ENCODE measurements at regions not wholly inside any gene's neighbourhood (a gene's known extent, or its start where the extent isn't known, plus 50 kb on each side); places are given as distances from the start of the nearest gene placed in this dataset.
"Not testable (repeated sequence)": the region's sequence is repeated elsewhere in the genome, so short reads cannot be mapped to it uniquely, and the experiment has no call there.

DNA sequence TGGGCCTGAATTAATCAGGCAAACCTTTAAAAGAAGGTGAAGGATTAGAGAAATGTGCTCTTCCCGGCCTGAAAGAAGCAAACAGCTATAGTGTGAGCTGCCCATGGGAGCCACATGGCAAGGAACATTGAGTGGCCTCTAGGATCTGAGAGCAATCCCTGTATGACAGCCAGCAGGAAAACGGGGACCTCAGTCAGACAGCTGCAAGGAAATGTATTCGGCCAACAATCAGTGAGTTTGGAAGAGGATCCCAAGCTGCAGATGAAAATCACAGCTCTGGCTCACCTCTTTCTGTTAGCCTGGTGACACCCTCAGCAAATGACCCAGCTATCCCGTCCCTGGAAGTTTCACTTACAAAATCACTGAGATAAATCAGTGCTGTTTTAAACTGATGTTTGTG, 309.2 kb downstream of the SH3GL2 start:
- H3K4me3 ChIP-seq (ENCODE audit: low read length), result no peak overlapping the region
- no peak for DNase-seq (ENCODE audit: low read depth)
- TF ChIP-seq, protein P1, sequence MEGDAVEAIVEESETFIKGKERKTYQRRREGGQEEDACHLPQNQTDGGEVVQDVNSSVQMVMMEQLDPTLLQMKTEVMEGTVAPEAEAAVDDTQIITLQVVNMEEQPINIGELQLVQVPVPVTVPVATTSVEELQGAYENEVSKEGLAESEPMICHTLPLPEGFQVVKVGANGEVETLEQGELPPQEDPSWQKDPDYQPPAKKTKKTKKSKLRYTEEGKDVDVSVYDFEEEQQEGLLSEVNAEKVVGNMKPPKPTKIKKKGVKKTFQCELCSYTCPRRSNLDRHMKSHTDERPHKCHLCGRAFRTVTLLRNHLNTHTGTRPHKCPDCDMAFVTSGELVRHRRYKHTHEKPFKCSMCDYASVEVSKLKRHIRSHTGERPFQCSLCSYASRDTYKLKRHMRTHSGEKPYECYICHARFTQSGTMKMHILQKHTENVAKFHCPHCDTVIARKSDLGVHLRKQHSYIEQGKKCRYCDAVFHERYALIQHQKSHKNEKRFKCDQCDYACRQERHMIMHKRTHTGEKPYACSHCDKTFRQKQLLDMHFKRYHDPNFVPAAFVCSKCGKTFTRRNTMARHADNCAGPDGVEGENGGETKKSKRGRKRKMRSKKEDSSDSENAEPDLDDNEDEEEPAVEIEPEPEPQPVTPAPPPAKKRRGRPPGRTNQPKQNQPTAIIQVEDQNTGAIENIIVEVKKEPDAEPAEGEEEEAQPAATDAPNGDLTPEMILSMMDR (conservative IDR thresholded peaks at IDR 0.05; ENCODE audit: low read depth, low read length), result no peak

DNA sequence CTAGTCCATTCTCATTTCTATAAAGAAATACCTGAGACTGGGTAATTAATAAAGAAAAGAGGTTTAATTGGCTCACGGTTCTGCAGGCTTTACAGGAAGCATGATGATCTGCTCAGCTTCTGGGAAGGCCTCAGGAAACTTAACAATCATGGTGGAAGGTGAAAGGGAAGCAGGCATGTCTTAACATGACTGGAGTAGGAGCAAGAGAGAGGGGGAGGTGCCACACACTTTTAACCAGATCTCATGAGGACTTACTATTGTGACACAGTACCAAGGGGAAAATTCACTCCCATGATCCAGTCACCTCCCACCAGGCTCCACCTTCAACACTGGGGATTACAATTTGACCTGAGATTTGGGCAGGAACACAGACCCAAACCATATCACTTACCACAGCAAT, 310.1 kb downstream of the SH3GL2 start:
- not testable (repeated sequence) for H3K4me3 ChIP-seq (ENCODE audit: low read length); DNase-seq (ENCODE audit: low read depth)

DNA sequence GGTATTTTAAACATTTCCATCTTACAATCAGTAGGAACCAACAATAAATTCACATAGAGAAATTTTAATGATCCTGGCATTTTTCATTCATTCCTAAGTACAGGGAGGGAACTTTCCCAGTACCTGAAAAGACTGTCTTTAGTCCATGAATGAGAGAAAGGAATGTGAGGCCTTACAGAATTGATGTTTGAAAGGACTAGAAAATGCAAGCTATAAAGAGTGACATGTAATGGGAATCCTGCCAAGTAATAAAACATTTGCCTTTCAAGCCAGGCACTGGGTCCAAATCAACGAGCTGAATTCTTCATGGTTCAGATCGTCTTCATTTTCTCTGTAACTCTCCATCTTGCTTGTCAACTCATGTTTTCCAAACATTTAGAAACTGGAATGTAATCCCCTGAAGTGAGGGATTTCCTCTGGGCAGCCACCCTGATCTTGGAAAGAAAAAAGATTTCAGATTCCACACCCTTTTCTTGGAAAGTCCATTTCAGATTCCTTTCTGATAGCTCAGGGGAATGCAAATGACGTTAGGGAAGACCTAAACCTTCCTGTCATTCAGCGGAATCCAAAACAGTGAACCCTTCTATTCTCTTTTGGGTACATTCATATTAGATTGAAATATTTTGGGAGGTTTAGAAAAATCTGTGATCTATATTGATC, 315.8 kb downstream of the SH3GL2 start:
- DNase-seq (ENCODE audit: low read depth), result no peak
- TF ChIP-seq, protein P1 (conservative IDR thresholded peaks at IDR 0.05; ENCODE audit: low read depth, low read length), result no peak
- H3K4me3 ChIP-seq (ENCODE audit: low read length), result no peak overlapping the region

DNA sequence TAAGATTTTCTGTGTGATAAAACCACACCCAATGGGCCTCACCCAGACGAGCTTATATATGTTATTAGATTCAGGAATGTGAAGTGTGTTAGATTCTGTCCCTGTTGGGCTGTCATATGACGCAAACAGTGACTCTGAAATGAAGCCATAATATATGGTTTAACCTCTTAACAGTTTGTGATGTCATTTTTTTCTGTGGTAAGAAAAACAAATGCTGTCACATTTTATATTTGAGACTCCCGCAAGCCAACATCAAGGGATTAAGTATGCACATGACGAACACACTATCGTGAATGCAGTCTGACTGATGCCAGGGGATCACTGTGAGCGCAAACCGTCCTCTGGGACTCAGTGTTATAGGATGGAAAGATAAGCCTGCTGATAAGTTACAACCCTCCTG, 321.7 kb downstream of the SH3GL2 start:
- TF ChIP-seq, protein P1 (conservative IDR thresholded peaks at IDR 0.05; ENCODE audit: low read depth, low read length), result no peak
- H3K4me3 ChIP-seq (ENCODE audit: low read length), result no peak overlapping the region
- peak; percentile 43 for DNase-seq (ENCODE audit: low read depth)

DNA sequence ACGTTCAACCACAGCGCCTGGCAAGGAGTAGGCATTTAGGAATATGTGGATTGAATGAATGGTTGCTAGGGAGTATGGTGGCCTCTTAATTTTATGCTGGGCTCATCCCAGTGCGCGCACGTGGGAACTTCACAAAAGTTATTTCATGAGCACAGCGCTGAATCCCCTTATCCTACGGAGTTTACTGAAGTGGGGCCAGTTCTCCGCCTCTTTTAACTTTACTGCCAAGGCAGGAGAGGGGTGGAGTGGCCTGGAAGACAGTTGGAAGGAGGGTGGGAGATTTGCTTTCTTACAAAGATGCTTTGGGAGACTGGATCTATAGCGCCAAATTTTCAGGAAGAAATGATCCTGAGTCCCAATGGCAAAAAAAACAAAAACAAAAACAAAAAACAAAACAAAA, 326.5 kb downstream of the SH3GL2 start:
- DNase-seq (ENCODE audit: low read depth), result no peak
- TF ChIP-seq, protein P1 (conservative IDR thresholded peaks at IDR 0.05; ENCODE audit: low read depth, low read length), result no peak
- no peak overlapping the region for H3K4me3 ChIP-seq (ENCODE audit: low read length)

DNA sequence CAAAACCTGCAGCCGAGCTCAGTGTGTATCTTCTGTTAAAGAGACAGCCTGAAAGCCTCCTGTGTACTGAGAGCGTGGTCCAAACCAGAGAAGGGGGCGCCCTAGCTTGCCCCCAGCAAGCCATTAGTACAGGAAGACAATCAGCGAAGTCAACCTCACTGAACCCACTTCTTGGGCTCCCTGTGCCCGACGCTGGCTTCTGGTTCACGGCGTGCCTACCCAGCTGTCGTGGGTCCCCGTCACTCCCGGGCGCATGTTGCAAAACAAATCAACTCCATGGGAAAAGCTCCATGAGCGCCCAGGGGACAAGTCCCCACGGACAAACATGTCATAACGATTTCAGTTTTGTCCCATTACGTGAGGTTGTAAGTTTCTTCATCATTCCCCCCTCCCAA, 326.9 kb downstream of the SH3GL2 start:
- DNase-seq (ENCODE audit: low read depth), result no peak
- H3K4me3 ChIP-seq (ENCODE audit: low read length), result peak overlapping the region; percentile 40
- TF ChIP-seq, protein P1 (conservative IDR thresholded peaks at IDR 0.05; ENCODE audit: low read depth, low read length), result no peak

DNA sequence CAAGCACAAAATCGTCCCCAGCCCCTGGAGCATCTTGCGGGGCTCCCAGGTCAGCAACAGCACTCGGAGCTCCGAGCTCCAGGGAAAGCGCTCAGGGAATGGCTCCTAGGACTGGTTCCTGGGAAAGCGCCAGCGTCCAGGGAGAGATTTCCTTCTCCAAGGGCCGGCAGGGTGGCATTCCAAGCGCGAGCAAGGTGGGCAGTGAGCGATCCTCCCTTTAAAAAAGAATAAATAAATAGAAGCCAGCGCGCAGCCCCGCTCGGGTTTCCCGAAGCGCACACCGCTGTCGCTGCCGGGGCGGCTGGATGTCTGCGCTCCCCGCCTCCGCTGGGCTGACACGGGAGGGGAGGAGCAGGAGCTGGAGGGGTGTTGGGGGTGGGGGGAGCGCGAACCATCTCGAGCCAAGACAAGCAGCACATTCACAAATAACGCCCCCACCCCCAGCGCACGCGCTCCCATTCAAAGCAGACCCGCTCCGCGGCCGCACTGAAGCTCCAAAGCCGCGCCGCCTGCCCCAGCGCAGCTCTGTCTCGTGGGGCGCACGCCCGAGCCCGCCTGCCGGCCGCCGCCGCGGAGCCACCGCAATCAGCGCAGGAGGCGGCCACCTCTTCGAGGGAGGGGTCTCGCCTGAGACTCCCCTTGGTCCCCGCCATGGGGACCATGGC, 327.4 kb downstream of the SH3GL2 start:
- peak overlapping the region; percentile 40 for H3K4me3 ChIP-seq (ENCODE audit: low read length)
- TF ChIP-seq, protein P1 (conservative IDR thresholded peaks at IDR 0.05; ENCODE audit: low read depth, low read length), result no peak
- no peak for DNase-seq (ENCODE audit: low read depth)

Measured in retinal pigment epithelial cell (primary cell).